ENCODE measurements at regions not wholly inside any gene's neighbourhood (a gene's known extent, or its start where the extent isn't known, plus 50 kb on each side); places are given as distances from the start of the nearest gene placed in this dataset.

- no peak overlapping the region for H3K9ac ChIP-seq (ENCODE audit: low read depth, low read length, poor library complexity)
- peaks cover 0 to 3% of the 10 kb centered on the region in 2 donors for H3K4me1 ChIP-seq (ENCODE audit: control insufficient read depth in 2 of 2, insufficient read depth in 1 of 2, low read depth in 1 of 2, low read length in 2 of 2)
- H3K14ac ChIP-seq (ENCODE audit: low read length), result no peak overlapping the region
- H2BK5ac ChIP-seq (ENCODE audit: low read length), result no peak overlapping the region
- H3K9me3 ChIP-seq (replicated peaks in 1 of 2; ENCODE audit: control insufficient read depth in 2 of 2, insufficient read depth in 1 of 2, low read depth in 1 of 2, low read length in 2 of 2), result peaks cover 0 to under 1% of the 10 kb centered on the region in 2 donors
- H4K8ac ChIP-seq (ENCODE audit: low read depth, low read length), result no peak overlapping the region
- no peaks in the 10 kb centered on the region for H3K79me1 ChIP-seq (ENCODE audit: low read depth, low read length)
- H3K4me3 ChIP-seq (ENCODE audit: low read length in 2 of 2), result no peak overlapping the region
- no peak overlapping the region for H3K4ac ChIP-seq (ENCODE audit: low read length)
- H2BK120ac ChIP-seq (ENCODE audit: low read depth, low read length), result no peak overlapping the region
- H3K27ac ChIP-seq (replicated peaks; ENCODE audit: low read length), result no peak overlapping the region
- no peak overlapping the region for H3K18ac ChIP-seq (ENCODE audit: low read length)
- H3K23ac ChIP-seq (ENCODE audit: low read depth, low read length, poor library complexity), result no peak overlapping the region
- no peaks in the 10 kb centered on the region for H3K27me3 ChIP-seq (ENCODE audit: control insufficient read depth in 3 of 3, insufficient read depth in 3 of 3, low read depth in 1 of 3, low read length in 3 of 3)
- H3K4me2 ChIP-seq (ENCODE audit: insufficient read depth, low read length, poor library complexity, severe bottlenecking), result no peak overlapping the region
- H2BK12ac ChIP-seq (ENCODE audit: low read length), result no peak overlapping the region
- WGBS, 2 donors (ENCODE audit: extremely low coverage in 2 of 2, insufficient read length in 2 of 2, insufficient replicate concordance in 1 of 2), result no CpG with 5 or more reads among the region's 2 CpGs
- no peak overlapping the region for H2AK5ac ChIP-seq (ENCODE audit: low read depth, low read length)
- H4K91ac ChIP-seq (ENCODE audit: low read depth, low read length, poor library complexity), result no peak overlapping the region
- H2AFZ ChIP-seq (ENCODE audit: low read length), result no peak overlapping the region
- DNase-seq (ENCODE audit: low spot score), result no peak
- no peak overlapping the region for H2BK15ac ChIP-seq (ENCODE audit: low read length)
- H3K36me3 ChIP-seq (replicated peaks in 1 of 2; ENCODE audit: control insufficient read depth in 2 of 2, insufficient read depth in 2 of 2, low read length in 2 of 2), result no peaks in the 10 kb centered on the region
Measured at GRCh38 chr10:28207799-28208198, 95.1 kb downstream of the MPP7 start.

GRCh38 chr10:28202941-28203352, 99.9 kb downstream of the MPP7 start:
- no peak overlapping the region for H3K4me3 ChIP-seq (ENCODE audit: low read length in 2 of 2)
- H3K4me2 ChIP-seq (ENCODE audit: insufficient read depth, low read length, poor library complexity, severe bottlenecking), result no peak overlapping the region
- no peak overlapping the region for H4K8ac ChIP-seq (ENCODE audit: low read depth, low read length)
- no peak overlapping the region for H3K18ac ChIP-seq (ENCODE audit: low read length)
- H3K79me1 ChIP-seq (ENCODE audit: low read depth, low read length), result no peaks in the 10 kb centered on the region
- peaks cover 0 to 1% of the 10 kb centered on the region in 2 donors for H3K4me1 ChIP-seq (ENCODE audit: control insufficient read depth in 2 of 2, insufficient read depth in 1 of 2, low read depth in 1 of 2, low read length in 2 of 2)
- H3K27ac ChIP-seq (replicated peaks; ENCODE audit: low read length), result no peak overlapping the region
- H2BK5ac ChIP-seq (ENCODE audit: low read length), result no peak overlapping the region
- no peaks in the 10 kb centered on the region for H3K27me3 ChIP-seq (ENCODE audit: control insufficient read depth in 3 of 3, insufficient read depth in 3 of 3, low read depth in 1 of 3, low read length in 3 of 3)
- no peak overlapping the region for H3K9ac ChIP-seq (ENCODE audit: low read depth, low read length, poor library complexity)
- H2AK5ac ChIP-seq (ENCODE audit: low read depth, low read length), result no peak overlapping the region
- H2BK120ac ChIP-seq (ENCODE audit: low read depth, low read length), result no peak overlapping the region
- no peak overlapping the region for H4K91ac ChIP-seq (ENCODE audit: low read depth, low read length, poor library complexity)
- H2AFZ ChIP-seq (ENCODE audit: low read length), result no peak overlapping the region
- no peak overlapping the region for H2BK15ac ChIP-seq (ENCODE audit: low read length)
- WGBS, 2 donors (ENCODE audit: extremely low coverage in 2 of 2, insufficient read length in 2 of 2, insufficient replicate concordance in 1 of 2), result no CpG with 5 or more reads among the region's 5 CpGs
- H2BK12ac ChIP-seq (ENCODE audit: low read length), result no peak overlapping the region
- DNase-seq (ENCODE audit: low spot score), result no peak
- H3K36me3 ChIP-seq (replicated peaks in 1 of 2; ENCODE audit: control insufficient read depth in 2 of 2, insufficient read depth in 2 of 2, low read length in 2 of 2), result no peaks in the 10 kb centered on the region
- no peak overlapping the region for H3K14ac ChIP-seq (ENCODE audit: low read length)
- H3K9me3 ChIP-seq (replicated peaks in 1 of 2; ENCODE audit: control insufficient read depth in 2 of 2, insufficient read depth in 1 of 2, low read depth in 1 of 2, low read length in 2 of 2), result peaks cover 0 to 2% of the 10 kb centered on the region in 2 donors
- H3K23ac ChIP-seq (ENCODE audit: low read depth, low read length, poor library complexity), result no peak overlapping the region
- no peak overlapping the region for H3K4ac ChIP-seq (ENCODE audit: low read length)

- no peak overlapping the region for H3K23ac ChIP-seq (ENCODE audit: low read depth, low read length, poor library complexity)
- H2BK120ac ChIP-seq (ENCODE audit: low read depth, low read length), result no peak overlapping the region
- H3K36me3 ChIP-seq (replicated peaks in 1 of 2; ENCODE audit: control insufficient read depth in 2 of 2, insufficient read depth in 2 of 2, low read length in 2 of 2), result no peaks in the 10 kb centered on the region
- no peak overlapping the region for H2AK5ac ChIP-seq (ENCODE audit: low read depth, low read length)
- H3K14ac ChIP-seq (ENCODE audit: low read length), result no peak overlapping the region
- H2AFZ ChIP-seq (ENCODE audit: low read length), result no peak overlapping the region
- WGBS, 2 donors (ENCODE audit: extremely low coverage in 2 of 2, insufficient read length in 2 of 2, insufficient replicate concordance in 1 of 2), result no CpG with 5 or more reads among the region's 9 CpGs
- no peak for DNase-seq (ENCODE audit: low spot score)
- peaks cover 0 to 2% of the 10 kb centered on the region in 2 donors for H3K9me3 ChIP-seq (replicated peaks in 1 of 2; ENCODE audit: control insufficient read depth in 2 of 2, insufficient read depth in 1 of 2, low read depth in 1 of 2, low read length in 2 of 2)
- no peak overlapping the region for H3K9ac ChIP-seq (ENCODE audit: low read depth, low read length, poor library complexity)
- no peak overlapping the region for H2BK12ac ChIP-seq (ENCODE audit: low read length)
- H3K4me1 ChIP-seq (ENCODE audit: control insufficient read depth in 2 of 2, insufficient read depth in 1 of 2, low read depth in 1 of 2, low read length in 2 of 2), result peaks cover 0 to 1% of the 10 kb centered on the region in 2 donors
- no peak overlapping the region for H3K18ac ChIP-seq (ENCODE audit: low read length)
- H3K27ac ChIP-seq (replicated peaks; ENCODE audit: low read length), result no peak overlapping the region
- H2BK5ac ChIP-seq (ENCODE audit: low read length), result no peak overlapping the region
- H3K27me3 ChIP-seq (ENCODE audit: control insufficient read depth in 3 of 3, insufficient read depth in 3 of 3, low read depth in 1 of 3, low read length in 3 of 3), result no peaks in the 10 kb centered on the region
- H3K4me2 ChIP-seq (ENCODE audit: insufficient read depth, low read length, poor library complexity, severe bottlenecking), result no peak overlapping the region
- H4K8ac ChIP-seq (ENCODE audit: low read depth, low read length), result no peak overlapping the region
- no peaks in the 10 kb centered on the region for H3K79me1 ChIP-seq (ENCODE audit: low read depth, low read length)
- no peak overlapping the region for H2BK15ac ChIP-seq (ENCODE audit: low read length)
- no peak overlapping the region for H3K4me3 ChIP-seq (ENCODE audit: low read length in 2 of 2)
- H3K4ac ChIP-seq (ENCODE audit: low read length), result no peak overlapping the region
- H4K91ac ChIP-seq (ENCODE audit: low read depth, low read length, poor library complexity), result no peak overlapping the region
Measured at GRCh38 chr10:28201410-28202400, 101.2 kb downstream of the MPP7 start.

GRCh38 chr10:28200775-28201174, 102.1 kb downstream of the MPP7 start:
- H2BK5ac ChIP-seq (ENCODE audit: low read length), result no peak overlapping the region
- no peak overlapping the region for H3K23ac ChIP-seq (ENCODE audit: low read depth, low read length, poor library complexity)
- H4K91ac ChIP-seq (ENCODE audit: low read depth, low read length, poor library complexity), result no peak overlapping the region
- peaks cover 0 to 1% of the 10 kb centered on the region in 2 donors for H3K4me1 ChIP-seq (ENCODE audit: control insufficient read depth in 2 of 2, insufficient read depth in 1 of 2, low read depth in 1 of 2, low read length in 2 of 2)
- no peak overlapping the region for H3K14ac ChIP-seq (ENCODE audit: low read length)
- H4K8ac ChIP-seq (ENCODE audit: low read depth, low read length), result no peak overlapping the region
- H2AFZ ChIP-seq (ENCODE audit: low read length), result no peak overlapping the region
- H2AK5ac ChIP-seq (ENCODE audit: low read depth, low read length), result no peak overlapping the region
- no peak overlapping the region for H3K4me2 ChIP-seq (ENCODE audit: insufficient read depth, low read length, poor library complexity, severe bottlenecking)
- WGBS, 2 donors (ENCODE audit: extremely low coverage in 2 of 2, insufficient read length in 2 of 2, insufficient replicate concordance in 1 of 2), result no CpG with 5 or more reads among the region's 1 CpG
- H2BK12ac ChIP-seq (ENCODE audit: low read length), result no peak overlapping the region
- H3K18ac ChIP-seq (ENCODE audit: low read length), result no peak overlapping the region
- H2BK15ac ChIP-seq (ENCODE audit: low read length), result no peak overlapping the region
- H3K9me3 ChIP-seq (replicated peaks in 1 of 2; ENCODE audit: control insufficient read depth in 2 of 2, insufficient read depth in 1 of 2, low read depth in 1 of 2, low read length in 2 of 2), result peaks cover 0 to 2% of the 10 kb centered on the region in 2 donors
- DNase-seq (ENCODE audit: low spot score), result no peak
- no peaks in the 10 kb centered on the region for H3K79me1 ChIP-seq (ENCODE audit: low read depth, low read length)
- H3K9ac ChIP-seq (ENCODE audit: low read depth, low read length, poor library complexity), result no peak overlapping the region
- no peak overlapping the region for H3K4ac ChIP-seq (ENCODE audit: low read length)
- H3K36me3 ChIP-seq (replicated peaks in 1 of 2; ENCODE audit: control insufficient read depth in 2 of 2, insufficient read depth in 2 of 2, low read length in 2 of 2), result no peaks in the 10 kb centered on the region
- H3K27ac ChIP-seq (replicated peaks; ENCODE audit: low read length), result no peak overlapping the region
- no peaks in the 10 kb centered on the region for H3K27me3 ChIP-seq (ENCODE audit: control insufficient read depth in 3 of 3, insufficient read depth in 3 of 3, low read depth in 1 of 3, low read length in 3 of 3)
- no peak overlapping the region for H3K4me3 ChIP-seq (ENCODE audit: low read length in 2 of 2)
- no peak overlapping the region for H2BK120ac ChIP-seq (ENCODE audit: low read depth, low read length)
